ENCODE measurements at regions not wholly inside any gene's neighbourhood (a gene's known extent, or its start where the extent isn't known, plus 50 kb on each side); places are given as distances from the start of the nearest gene placed in this dataset.
A peak's percentile ranks its signal among the peaks of the same experiment; 100 is the strongest.

DNA sequence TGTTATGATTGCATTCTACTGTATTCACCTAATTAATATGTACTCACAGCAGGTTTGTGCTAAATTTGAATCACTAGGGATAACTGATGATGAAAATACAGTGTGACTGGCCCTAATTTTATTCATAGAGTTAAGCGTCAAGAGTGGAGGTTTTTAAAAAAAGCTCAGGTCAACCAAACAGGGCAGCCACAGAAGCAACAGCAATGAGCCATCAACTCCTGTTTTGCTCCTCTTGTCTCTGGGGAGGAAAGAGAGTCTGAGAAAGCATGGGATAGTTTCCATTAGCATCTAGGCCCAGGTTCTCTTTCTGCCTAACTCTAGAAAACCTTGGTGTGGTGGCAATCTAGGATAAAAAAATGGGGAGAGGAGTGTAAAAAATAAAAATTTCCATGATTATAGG, 122.1 kb downstream of the OGFRL1 start:
- Histone ChIP-seq H3K36me3 (ENCODE audit: control insufficient read depth in 1 of 2, insufficient read depth in 2 of 2, low read length in 2 of 2) (peaks cover 7 to 10% of the 10 kb centered on the region in 2 donors), H3K9me3 (ENCODE audit: control insufficient read depth in 1 of 2, low read length in 2 of 2) (no peaks in the 10 kb centered on the region), H3K4me3 (ENCODE audit: low read depth in 1 of 2, low read length in 2 of 2) (no peak overlapping the region), H3K4me1 (ENCODE audit: control insufficient read depth in 1 of 2, insufficient read depth in 2 of 2, low read length in 2 of 2) (peaks cover 4 to 52% of the 10 kb centered on the region in 2 donors), H3K27ac (ENCODE audit: low read length) (no peak overlapping the region), H3K27me3 (ENCODE audit: low read depth, low read length) (no peaks in the 10 kb centered on the region)

DNA sequence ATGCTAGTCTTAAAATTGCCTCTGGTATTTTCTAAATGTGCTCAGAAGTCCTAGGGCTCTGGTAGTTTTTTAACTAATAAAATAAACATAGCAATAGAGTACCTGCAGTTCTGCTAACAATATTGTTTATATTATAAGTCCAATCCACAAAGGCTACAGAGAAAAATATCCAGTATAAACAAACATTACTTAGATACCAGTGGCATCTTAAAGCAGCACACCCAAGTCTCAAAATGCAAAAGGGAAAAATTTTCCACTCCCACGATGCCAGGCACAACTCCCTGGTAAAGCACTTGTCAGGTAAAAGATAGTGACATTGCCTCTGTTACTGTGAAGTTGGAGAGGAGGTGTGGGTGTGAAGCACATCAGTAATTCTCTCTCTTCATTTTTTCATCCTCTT, 123.3 kb downstream of the OGFRL1 start:
- peak overlapping the region; percentile 70 for H3K27ac ChIP-seq (ENCODE audit: low read length)
- no peaks in the 10 kb centered on the region for H3K27me3 ChIP-seq (ENCODE audit: low read depth, low read length)
- H3K9me3 ChIP-seq (ENCODE audit: control insufficient read depth in 1 of 2, low read length in 2 of 2): no peaks in the 10 kb centered on the region
- peak overlapping the region; percentile 12 to 28 for H3K4me3 ChIP-seq (ENCODE audit: low read depth in 1 of 2, low read length in 2 of 2)
- peaks cover 4 to 58% of the 10 kb centered on the region in 2 donors for H3K4me1 ChIP-seq (ENCODE audit: control insufficient read depth in 1 of 2, insufficient read depth in 2 of 2, low read length in 2 of 2)
- H3K36me3 ChIP-seq (ENCODE audit: control insufficient read depth in 1 of 2, insufficient read depth in 2 of 2, low read length in 2 of 2): peaks cover 10 to 19% of the 10 kb centered on the region in 2 donors

DNA sequence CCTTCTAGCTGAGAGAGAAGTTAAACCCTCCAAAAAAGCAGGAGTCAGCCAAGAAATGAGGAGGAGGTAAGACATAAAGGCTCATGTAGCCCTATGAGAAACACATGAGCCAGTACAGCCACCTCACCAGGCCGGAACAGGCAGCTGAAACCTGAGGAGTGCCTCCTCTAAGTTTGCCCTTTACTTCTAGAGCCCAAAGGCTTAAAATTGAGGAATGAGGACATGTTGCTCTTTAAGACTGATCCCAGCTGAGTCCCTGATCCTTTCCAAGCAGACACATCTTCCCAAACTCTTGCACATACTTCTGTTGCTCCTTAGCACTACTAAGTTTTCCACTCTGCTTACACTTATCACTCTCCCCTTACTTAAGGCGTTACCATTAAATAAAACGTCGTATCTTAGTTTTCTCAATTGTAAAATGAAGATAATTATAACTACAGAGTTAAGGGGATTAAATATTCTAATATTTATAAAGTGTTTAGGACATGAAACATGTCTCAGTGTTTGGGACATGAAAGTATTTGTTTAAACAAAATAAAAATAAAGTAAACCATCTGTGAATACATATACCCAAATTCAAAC, 124.0 kb downstream of the OGFRL1 start:
- Histone ChIP-seq H3K36me3 (ENCODE audit: control insufficient read depth in 1 of 2, insufficient read depth in 2 of 2, low read length in 2 of 2) (peaks cover 10 to 22% of the 10 kb centered on the region in 2 donors), H3K9me3 (ENCODE audit: control insufficient read depth in 1 of 2, low read length in 2 of 2) (no peaks in the 10 kb centered on the region), H3K27ac (ENCODE audit: low read length) (peak overlapping the region; percentile 70), H3K4me1 (ENCODE audit: control insufficient read depth in 1 of 2, insufficient read depth in 2 of 2, low read length in 2 of 2) (peaks cover 7 to 62% of the 10 kb centered on the region in 2 donors), H3K4me3 (ENCODE audit: low read depth in 1 of 2, low read length in 2 of 2) (peak overlapping the region; percentile 12 to 28), H3K27me3 (ENCODE audit: low read depth, low read length) (no peaks in the 10 kb centered on the region)

DNA sequence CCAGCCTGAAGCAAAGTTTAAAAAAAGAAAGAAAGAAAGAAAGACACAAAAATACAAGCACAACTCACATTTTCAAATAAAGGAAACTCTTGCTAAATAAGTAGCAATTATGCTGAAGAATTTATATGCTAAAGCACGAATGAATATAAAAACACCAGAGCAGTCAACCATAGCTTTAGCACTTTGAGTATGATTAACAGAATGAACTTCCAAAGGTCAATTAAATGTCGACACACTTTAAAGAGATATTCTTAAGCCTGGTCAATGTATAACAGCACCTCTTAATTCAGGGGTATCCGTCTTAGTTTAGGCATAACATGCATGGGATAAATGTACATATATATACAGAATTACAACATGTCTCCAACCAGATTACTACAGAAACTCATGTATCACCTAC, 125.9 kb downstream of the OGFRL1 start:
- H3K27me3 ChIP-seq (ENCODE audit: low read depth, low read length): no peaks in the 10 kb centered on the region
- H3K4me3 ChIP-seq (ENCODE audit: low read depth in 1 of 2, low read length in 2 of 2): peak overlapping the region; percentile 17 to 22
- H3K4me1 ChIP-seq (ENCODE audit: control insufficient read depth in 1 of 2, insufficient read depth in 2 of 2, low read length in 2 of 2): peaks cover 10 to 57% of the 10 kb centered on the region in 2 donors
- H3K9me3 ChIP-seq (ENCODE audit: control insufficient read depth in 1 of 2, low read length in 2 of 2): no peaks in the 10 kb centered on the region
- peaks cover 10 to 22% of the 10 kb centered on the region in 2 donors for H3K36me3 ChIP-seq (ENCODE audit: control insufficient read depth in 1 of 2, insufficient read depth in 2 of 2, low read length in 2 of 2)
- no peak overlapping the region for H3K27ac ChIP-seq (ENCODE audit: low read length)

DNA sequence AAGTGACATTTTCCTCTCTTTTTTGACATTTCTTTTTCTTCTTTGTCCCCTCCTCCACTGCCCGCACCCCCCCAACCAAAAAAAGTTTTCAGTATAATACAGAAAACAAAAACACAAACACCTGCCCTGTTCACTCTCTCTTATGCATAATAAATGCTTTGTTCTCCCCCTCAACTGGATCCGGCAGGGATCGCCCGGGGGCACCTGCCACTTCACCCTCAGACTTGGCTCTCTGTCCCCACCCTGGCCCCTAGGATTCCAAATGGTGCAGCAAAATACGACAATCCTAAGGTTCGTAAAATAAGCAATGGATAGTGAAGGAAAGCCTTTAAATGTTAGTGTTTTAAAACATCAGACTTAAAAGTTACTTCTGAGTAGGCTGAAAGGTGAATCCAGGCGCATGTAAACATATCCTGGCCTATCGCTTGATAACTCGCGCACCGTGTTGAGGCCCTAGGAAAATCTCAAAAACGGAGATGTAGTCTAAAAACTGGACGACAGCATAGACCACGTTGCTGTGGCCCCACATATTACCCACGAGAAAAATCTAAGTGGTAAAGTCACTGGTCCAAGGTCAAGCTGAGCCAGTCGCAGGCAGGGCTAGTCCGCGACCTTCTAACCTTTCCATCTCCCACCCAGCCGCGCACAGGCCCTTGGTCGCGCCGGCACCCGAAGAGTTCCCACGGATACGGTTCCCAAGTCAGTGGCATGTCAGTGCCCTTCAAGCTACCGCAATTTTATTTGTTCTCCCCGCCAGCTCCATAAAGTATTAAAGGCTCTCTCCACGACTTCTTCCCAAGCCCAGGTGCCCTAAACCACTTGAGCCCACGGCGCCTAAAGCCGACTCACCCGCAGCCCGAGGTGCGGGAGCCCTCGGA, 130.8 kb downstream of the OGFRL1 start:
- Histone ChIP-seq H3K36me3 (ENCODE audit: control insufficient read depth in 1 of 2, insufficient read depth in 2 of 2, low read length in 2 of 2) (peaks cover 10 to 17% of the 10 kb centered on the region in 2 donors), H3K9me3 (ENCODE audit: control insufficient read depth in 1 of 2, low read length in 2 of 2) (no peaks in the 10 kb centered on the region), H3K27me3 (ENCODE audit: low read depth, low read length) (no peaks in the 10 kb centered on the region), H3K4me1 (ENCODE audit: control insufficient read depth in 1 of 2, insufficient read depth in 2 of 2, low read length in 2 of 2) (peaks cover 6 to 28% of the 10 kb centered on the region in 2 donors), H3K27ac (ENCODE audit: low read length) (peak overlapping the region; percentile 76), H3K4me3 (ENCODE audit: low read depth in 1 of 2, low read length in 2 of 2) (peak overlapping the region; percentile 76 to 96)

DNA sequence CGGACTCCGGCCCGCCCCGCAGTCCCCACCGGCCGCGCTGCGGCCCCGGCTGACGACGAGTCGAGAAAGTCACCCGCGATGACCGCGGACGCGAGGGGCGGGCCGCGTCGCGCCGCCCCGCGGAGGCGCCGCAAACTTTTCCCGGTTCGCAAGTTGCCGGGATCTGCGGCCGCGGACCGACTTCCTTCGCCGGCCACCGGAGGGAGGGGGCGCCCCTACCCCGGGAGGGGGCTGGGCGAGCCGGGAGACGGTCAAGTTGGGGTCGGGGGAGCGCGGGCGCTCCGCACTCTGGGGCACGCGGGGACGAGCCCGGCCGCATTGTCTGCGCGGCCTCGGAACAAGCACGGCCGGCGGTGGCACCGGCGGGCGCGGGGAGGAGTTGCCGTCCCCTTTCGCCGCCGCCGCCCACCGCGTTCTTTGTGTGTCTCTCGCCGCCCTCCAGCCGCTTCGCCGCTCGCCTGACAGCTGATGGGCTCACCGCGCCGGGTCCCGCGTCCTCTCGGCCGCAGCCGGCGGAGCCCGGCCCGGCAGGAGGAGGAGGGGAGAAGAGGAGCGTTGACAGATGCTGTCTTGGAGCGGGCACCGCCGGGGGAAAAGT, 131.6 kb downstream of the OGFRL1 start:
- Histone ChIP-seq H3K36me3 (ENCODE audit: control insufficient read depth in 1 of 2, insufficient read depth in 2 of 2, low read length in 2 of 2) (peaks cover 8 to 17% of the 10 kb centered on the region in 2 donors), H3K27ac (ENCODE audit: low read length) (peak overlapping the region; percentile 76), H3K9me3 (ENCODE audit: control insufficient read depth in 1 of 2, low read length in 2 of 2) (no peaks in the 10 kb centered on the region), H3K4me3 (ENCODE audit: low read depth in 1 of 2, low read length in 2 of 2) (peak overlapping the region; percentile 76 to 96), H3K27me3 (ENCODE audit: low read depth, low read length) (no peaks in the 10 kb centered on the region), H3K4me1 (ENCODE audit: control insufficient read depth in 1 of 2, insufficient read depth in 2 of 2, low read length in 2 of 2) (peaks cover 6 to 22% of the 10 kb centered on the region in 2 donors)

DNA sequence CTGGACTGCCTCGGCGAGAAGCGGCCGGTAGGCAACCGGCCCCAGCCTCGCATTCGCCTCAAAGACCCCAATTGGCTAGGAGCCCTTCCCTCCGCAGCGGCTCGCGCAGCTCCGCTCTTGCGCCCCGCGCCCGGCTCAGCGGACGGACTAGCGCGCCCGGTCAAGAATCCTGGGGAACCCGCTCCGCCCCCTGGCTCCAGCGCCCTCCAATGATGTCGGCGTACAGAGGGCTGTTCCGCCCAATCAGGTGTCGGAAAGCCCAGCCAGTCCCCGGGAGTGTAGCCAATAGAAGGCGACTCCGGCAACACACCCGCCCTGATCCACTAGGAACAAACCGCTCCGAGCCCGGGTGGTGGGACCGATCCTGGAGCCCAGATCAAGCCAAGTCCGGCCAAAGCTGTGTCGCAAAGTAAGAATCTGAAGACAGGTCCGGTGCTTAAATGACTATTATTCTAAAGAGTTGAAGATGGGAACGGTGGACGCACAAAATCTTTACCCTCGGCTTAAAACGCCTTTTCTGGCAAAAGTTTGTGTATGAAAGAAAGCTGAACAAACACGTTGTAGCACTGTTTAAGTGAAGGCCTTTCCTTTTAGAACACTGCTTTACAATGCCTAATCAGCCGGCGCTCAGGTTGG, 132.2 kb downstream of the OGFRL1 start:
- Histone ChIP-seq H3K9me3 (ENCODE audit: control insufficient read depth in 1 of 2, low read length in 2 of 2) (no peaks in the 10 kb centered on the region), H3K36me3 (ENCODE audit: control insufficient read depth in 1 of 2, insufficient read depth in 2 of 2, low read length in 2 of 2) (peaks cover 3 to 11% of the 10 kb centered on the region in 2 donors), H3K27ac (ENCODE audit: low read length) (peak overlapping the region; percentile 89), H3K4me3 (ENCODE audit: low read depth in 1 of 2, low read length in 2 of 2) (peak overlapping the region; percentile 66 to 96), H3K4me1 (ENCODE audit: control insufficient read depth in 1 of 2, insufficient read depth in 2 of 2, low read length in 2 of 2) (peaks cover 6 to 18% of the 10 kb centered on the region in 2 donors), H3K27me3 (ENCODE audit: low read depth, low read length) (no peaks in the 10 kb centered on the region)

DNA sequence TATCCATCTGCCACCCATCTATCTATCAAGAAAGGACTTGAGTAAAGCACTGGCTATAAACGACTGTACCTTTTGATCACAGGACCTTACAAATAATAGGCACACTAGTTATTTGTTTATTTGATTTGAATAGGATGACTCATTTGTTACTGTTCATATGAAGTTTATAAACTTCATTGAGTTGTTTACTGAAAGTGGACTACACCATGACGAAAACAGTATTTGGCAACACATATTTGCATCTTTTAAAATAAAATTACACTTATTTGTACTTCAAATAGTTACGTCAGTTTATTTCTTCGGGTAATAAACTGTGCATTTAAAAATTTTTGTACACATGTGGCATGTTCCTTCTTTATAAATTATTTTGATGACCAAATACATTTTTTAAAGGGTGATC, 133.0 kb downstream of the OGFRL1 start:
- Histone ChIP-seq H3K36me3 (ENCODE audit: control insufficient read depth in 1 of 2, insufficient read depth in 2 of 2, low read length in 2 of 2) (peaks cover 0 to 5% of the 10 kb centered on the region in 2 donors), H3K4me1 (ENCODE audit: control insufficient read depth in 1 of 2, insufficient read depth in 2 of 2, low read length in 2 of 2) (peaks cover 6 to 14% of the 10 kb centered on the region in 2 donors), H3K4me3 (ENCODE audit: low read depth in 1 of 2, low read length in 2 of 2) (no peak overlapping the region), H3K27ac (ENCODE audit: low read length) (peak overlapping the region; percentile 89), H3K9me3 (ENCODE audit: control insufficient read depth in 1 of 2, low read length in 2 of 2) (no peaks in the 10 kb centered on the region), H3K27me3 (ENCODE audit: low read depth, low read length) (no peaks in the 10 kb centered on the region)

DNA sequence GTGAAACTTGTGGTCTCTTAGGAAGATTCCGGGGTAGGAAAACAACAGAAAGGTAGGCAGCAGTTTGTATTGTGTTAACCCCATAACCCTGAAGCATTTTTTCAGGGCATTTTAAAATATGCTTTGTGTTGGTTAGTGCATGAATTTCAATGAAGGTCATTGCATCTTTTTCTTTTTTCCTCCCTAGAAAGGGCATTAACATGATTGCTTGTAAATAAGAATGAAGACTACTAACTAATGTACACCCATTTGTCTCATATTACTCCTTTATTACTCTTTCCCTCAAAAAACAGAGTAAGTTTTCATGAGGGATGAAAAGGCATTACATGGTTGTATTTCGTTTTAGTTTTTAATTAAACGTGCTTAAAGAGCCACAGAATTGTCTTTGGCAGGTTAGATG, 141.4 kb downstream of the OGFRL1 start:
- Histone ChIP-seq H3K4me1 (ENCODE audit: control insufficient read depth in 1 of 2, insufficient read depth in 2 of 2, low read length in 2 of 2) (no peaks in the 10 kb centered on the region), H3K4me3 (ENCODE audit: low read depth in 1 of 2, low read length in 2 of 2) (no peak overlapping the region), H3K9me3 (ENCODE audit: control insufficient read depth in 1 of 2, low read length in 2 of 2) (no peaks in the 10 kb centered on the region), H3K27ac (ENCODE audit: low read length) (no peak overlapping the region), H3K36me3 (ENCODE audit: control insufficient read depth in 1 of 2, insufficient read depth in 2 of 2, low read length in 2 of 2) (no peaks in the 10 kb centered on the region), H3K27me3 (ENCODE audit: low read depth, low read length) (no peaks in the 10 kb centered on the region)

DNA sequence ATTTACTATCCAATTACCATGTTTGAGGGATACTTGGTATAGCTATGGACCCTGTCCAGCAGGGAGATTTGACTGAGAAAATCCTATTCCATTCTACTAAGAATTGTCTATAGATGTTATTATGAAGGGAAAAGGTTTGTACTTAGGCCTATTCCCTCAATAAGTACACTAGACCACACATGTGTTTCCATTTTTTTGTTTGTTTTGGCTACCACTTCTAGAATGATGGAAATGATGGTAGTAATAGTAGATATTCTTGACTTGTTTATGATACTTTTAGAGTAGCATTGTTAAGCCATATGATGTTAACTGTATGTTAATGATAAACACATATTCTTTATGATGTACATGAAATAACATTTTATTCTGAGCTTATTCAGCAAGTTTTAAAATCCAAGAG, 144.8 kb downstream of the OGFRL1 start:
- Histone ChIP-seq H3K27me3 (ENCODE audit: low read depth, low read length) (no peaks in the 10 kb centered on the region), H3K9me3 (ENCODE audit: control insufficient read depth in 1 of 2, low read length in 2 of 2) (no peaks in the 10 kb centered on the region), H3K4me1 (ENCODE audit: control insufficient read depth in 1 of 2, insufficient read depth in 2 of 2, low read length in 2 of 2) (no peaks in the 10 kb centered on the region), H3K36me3 (ENCODE audit: control insufficient read depth in 1 of 2, insufficient read depth in 2 of 2, low read length in 2 of 2) (no peaks in the 10 kb centered on the region), H3K27ac (ENCODE audit: low read length) (no peak overlapping the region), H3K4me3 (ENCODE audit: low read depth in 1 of 2, low read length in 2 of 2) (no peak overlapping the region)

DNA sequence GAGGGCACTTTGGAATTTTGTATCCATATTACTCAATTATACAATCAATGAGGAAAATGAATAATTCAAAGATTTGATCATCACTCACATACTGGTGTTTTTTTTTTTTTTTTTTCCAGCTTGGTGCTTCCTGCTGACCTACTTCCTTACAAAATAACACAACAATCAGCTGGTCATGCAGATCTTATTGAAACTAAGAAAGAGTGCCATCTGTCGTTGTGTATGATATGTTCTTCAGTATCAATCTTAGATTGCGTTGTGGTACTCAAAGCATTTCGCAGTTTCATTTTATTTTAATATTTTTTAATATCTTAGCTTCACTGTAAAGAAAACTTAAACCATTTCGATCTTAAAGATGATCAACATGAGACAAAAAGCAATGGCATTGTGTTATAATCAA, 155.6 kb downstream of the OGFRL1 start:
- H3K36me3 ChIP-seq (ENCODE audit: control insufficient read depth in 1 of 2, insufficient read depth in 2 of 2, low read length in 2 of 2): no peaks in the 10 kb centered on the region
- H3K27me3 ChIP-seq (ENCODE audit: low read depth, low read length): no peaks in the 10 kb centered on the region
- no peak overlapping the region for H3K27ac ChIP-seq (ENCODE audit: low read length)
- H3K4me3 ChIP-seq (ENCODE audit: low read depth in 1 of 2, low read length in 2 of 2): no peak overlapping the region
- H3K4me1 ChIP-seq (ENCODE audit: control insufficient read depth in 1 of 2, insufficient read depth in 2 of 2, low read length in 2 of 2): no peaks in the 10 kb centered on the region
- H3K9me3 ChIP-seq (ENCODE audit: control insufficient read depth in 1 of 2, low read length in 2 of 2): no peaks in the 10 kb centered on the region

Data from muscle layer of duodenum (tissue), 2 donors.